ENCODE measurements at regions not wholly inside any gene's neighbourhood (a gene's known extent, or its start where the extent isn't known, plus 50 kb on each side); places are given as distances from the start of the nearest gene placed in this dataset.
"Not testable (repeated sequence)": the region's sequence is repeated elsewhere in the genome, so short reads cannot be mapped to it uniquely, and the experiment has no call there.

DNA sequence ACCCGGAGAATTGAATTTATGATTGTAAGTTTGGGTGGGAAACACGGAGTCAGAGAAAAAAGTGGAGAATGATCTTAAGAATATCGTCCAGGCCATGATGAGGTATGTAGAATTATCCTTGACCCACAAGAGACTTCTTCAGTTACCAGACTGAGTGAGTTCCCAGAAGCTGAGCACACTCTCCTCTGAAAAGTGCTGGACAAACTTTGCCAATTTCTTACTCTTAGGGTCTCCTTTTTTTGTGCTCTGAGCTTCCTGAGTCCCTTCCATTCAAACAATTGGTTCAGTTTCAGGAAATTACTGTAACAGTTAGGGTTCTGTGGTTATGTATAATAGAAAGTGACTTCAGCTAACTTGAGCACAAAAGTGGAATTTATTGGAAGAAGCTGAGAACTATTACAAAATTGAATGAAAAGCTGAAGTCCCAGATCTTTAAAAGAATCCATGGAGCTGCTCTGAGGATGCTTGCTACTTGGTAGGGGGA is 50.6 kb upstream of the EHBP1 start:
- no peak for DNase-seq

DNA sequence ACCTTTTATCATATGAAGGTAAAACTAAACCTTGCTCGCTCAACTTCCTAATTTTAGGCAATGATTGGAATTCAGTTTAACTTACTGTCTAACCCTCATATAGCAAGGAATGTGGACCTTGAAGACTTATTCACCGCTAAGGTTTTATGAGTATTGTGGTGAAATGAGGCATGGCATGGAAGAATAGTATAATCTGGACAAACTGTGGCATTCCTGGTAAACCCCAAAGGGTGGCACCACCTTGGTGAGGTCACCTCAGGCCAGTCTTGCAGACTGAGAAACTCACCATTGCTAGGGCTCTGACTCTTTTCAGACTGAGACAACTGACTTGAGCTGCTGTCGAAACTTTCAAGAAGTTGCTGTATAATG is 51.1 kb upstream of the EHBP1 start:
- DNase-seq: no peak

DNA sequence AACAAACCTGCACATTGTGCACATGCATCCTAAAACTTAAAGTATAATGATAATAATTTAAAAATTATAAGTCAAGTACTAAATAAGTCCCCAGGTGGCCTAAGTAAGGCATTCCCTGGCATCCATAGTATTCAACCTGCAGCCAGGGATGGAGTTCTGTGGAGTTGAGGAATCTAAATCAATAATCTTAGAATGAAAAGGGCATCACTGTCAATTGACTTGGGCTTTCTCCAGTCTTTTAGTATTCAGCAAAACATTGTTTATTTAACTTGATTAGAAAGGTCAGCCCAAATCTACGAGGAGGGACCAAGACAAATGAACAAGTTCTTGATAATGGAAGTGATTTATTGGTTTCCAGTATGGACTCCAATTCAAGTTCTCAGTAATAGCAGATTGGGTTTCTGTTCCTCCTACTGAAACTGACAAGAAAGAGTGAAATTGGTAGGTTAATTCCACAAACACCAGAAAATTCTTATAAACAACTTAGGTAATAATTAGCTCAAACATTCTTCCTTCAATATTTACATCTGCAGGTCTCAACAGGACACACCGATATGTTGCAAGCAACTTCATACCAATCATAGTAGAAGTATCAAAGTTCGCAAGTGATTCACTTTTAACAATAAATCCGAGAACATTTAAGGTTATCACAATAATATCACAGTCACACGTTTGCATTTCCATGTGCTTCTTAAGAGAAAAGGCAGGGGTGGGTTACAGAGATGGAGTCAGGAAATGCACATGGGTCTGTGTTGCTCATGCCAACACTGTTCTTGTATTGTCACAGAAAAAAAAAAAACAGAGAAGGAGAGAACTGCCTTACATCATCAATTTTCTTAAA is 51.7 kb upstream of the EHBP1 start:
- DNase-seq: no peak

DNA sequence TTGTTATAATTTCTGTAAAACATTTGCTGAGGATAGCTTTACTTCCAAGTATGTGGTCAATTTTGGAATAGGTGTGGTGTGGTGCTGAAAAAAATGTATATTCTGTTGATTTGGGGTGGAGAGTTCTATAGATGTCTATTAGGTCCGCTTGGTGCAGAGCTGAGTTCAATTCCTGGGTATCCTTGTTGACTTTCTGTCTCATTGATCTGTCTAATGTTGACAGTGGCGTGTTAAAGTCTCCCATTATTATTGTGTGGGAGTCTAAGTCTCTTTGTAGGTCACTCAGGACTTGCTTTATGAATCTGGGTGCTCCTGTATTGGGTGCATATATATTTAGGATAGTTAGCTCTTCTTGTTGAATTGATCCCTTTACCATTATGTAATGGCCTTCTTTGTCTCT is 56.4 kb upstream of the EHBP1 start:
- not testable (repeated sequence) for DNase-seq

DNA sequence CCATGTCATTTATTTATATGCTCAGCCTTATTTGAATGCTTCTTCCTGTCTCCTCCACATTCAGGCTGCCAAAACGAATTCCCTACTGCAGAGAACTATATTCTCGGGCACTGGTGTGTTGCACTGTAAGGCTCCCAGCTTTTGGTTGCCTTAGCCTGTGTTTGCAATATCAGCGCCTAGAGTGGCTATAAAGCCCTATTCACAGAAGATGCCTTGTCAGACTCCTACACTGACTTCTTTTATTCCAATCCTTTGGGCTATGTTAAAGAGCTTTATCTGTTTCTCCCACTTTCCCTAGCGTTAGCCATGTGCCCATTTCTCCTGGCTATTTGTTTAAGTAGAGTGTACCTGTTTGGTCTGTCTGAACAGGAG is 62.4 kb upstream of the EHBP1 start:
- no peak for DNase-seq

DNA sequence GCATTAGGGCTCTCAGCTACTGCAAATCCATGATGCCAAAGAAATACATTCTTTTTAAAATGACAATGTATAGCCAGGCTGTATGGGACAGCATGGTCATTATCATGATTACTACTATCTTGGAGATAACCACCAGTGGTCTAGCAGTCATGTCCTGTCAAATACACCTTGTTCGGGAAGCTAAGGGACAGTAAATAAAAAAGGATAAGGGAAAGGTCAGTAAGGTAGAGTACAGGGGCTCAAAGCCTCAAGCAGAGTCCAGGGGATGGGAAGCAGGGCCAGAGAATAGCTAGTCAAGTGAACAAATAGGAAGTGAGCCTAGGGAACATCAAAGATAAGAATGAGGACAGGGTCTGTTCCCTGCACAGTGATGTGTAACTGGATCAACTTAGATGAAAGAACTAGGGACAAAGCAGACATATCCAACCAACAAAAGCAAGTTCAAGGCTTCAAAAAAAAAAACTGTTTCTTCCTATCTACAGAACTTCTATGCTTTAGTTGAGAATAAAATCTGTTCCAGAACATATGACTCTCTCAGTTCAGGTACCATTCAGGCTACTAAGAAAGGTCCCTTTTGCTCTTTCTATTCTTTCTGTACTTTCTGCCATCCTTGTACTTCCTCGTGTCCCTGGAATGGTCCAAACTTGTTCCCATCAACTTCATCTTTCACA is 62.9 kb upstream of the EHBP1 start:
- DNase-seq: no peak

DNA sequence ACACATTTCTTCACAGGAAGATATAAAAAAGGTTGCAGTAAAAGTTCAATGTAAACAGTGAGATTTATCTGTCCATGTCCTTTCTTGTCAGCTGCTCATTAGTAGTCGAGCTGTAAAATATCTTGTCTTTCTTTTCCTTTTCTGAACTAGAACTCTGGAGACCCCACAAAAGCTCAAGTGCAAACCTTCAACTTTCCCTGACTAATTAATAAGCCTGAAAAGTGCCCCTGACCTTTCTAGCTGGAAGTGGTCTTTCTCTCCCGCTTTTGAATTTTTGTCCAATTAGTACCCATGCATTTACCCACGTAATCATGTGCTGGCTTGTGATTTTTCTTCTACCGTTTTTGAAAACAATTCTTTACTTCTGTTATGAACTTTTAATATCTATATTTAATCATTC is 63.6 kb upstream of the EHBP1 start:
- no peak for DNase-seq

DNA sequence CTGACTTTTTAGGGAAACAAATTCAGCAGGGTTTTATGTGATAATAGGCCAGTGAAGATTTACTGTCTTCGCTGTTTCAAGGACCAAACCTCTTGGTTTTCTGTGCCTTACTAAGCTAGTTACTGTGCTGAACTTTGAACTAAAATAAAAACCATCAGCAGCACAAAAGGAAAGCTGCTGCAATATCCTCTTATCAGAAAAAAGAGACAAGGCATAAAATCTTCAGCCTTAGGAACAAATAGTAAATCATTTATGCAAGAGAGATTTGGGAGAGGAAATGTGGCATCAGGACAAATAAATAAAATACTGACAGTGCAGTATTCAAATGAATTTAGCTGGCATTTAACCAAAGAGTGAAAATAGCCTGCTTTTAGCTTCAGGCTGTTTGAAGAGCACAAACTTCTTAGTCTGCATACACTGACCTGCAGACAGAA is 64.1 kb upstream of the EHBP1 start:
- DNase-seq: no peak

DNA sequence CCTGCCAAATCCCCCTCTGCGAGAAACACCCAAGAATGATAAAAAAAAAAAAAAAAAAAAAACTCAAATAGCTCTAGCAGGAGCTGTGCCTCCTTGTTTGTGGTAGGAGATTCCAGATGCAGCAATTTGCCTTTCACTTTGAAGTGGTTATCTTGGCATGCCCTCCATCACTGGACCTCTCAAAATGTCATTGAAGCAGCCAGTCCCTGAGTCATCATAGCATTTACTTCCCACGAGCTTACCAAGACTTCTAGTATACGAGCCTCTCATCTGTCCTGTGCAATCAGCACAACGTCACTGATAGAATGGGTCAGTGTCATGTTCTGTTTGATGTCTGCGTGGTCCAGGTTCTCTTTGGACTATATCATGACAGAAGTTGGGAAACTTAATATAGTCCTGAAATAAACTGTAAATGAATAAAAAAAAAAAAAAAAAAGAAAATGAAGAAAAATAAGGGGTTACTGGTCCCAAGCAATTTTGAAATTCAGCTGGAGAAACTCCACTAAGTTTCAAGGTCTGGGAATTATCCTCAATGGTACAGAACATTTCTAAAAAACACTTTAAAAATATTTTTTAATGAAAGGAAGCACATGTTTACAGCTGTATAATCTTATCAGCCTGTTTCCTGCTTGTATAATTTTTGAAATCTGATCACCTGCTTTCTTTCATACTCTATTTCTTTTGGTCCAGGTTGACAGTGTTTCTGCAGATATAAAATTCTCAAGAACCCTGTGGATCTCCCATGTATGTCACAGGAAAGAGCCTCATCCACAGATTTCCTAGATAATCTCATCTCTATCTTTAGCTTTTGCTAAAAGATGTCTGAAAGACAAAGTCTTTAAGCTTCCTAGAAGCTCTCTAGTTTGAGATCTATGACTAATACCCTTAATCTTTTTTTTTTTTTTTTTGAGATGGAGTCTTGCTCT is 74.1 kb upstream of the EHBP1 start:
- DNase-seq: no peak

DNA sequence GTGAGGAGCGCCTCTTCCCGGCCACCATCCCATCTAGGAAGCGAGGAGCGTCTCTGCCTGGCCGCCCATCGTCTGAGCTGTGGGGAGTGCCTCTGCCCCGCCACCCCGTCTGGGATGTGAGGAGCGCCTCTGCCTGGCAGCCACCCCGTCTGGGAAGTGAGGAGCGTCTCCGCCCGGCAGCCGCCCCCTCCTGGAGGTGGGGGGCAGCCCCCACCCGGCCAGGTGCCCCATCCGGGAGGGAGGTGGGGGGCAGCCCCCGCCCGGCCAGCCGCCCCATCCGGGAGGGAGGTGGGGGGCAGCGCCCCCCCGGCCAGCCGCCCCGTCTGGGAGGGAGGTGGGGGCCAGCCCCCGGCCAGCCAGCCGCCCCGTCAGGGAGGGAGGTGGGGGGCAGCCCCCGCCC is 75.3 kb upstream of the EHBP1 start:
- DNase-seq: not testable (repeated sequence)

DNA sequence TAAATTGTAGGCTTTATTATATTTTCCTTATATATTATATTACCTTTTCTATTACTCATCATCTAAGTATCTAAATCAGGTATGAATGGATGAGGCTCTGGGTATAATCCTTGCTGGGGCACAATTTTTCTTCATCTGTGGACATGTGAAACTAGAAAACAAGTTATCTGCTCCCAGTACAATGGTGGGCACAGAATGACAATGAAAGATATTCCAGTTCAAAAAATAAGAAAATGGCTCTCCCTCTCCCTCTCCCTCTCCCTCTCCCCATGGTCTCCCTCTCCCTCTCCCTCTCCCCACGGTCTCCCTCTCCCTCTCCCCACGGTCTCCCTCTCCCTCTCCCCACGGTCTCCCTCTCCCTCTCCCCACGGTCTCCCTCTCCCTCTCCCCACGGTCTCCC is 76.2 kb upstream of the EHBP1 start:
- not testable (repeated sequence) for DNase-seq

DNA sequence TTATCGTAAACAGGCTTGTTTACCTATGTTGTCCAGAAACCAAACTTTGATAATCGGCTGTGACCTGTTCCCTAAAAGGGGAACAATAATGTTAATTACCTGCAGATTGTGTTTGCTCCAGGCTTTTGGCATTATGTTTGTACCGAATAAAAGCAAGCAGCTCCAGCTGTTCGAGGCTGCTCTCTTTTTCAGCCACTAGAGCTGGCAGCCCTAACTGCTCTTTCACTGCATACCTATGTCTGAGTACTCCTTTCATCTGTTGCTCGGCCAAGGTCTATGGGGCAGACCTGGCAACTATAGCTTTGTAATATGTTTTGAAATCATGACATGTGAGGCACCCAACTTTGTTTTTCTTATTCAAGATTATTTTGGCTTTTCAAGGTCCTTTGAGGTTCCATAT is 77.8 kb upstream of the EHBP1 start:
- DNase-seq: no peak

DNA sequence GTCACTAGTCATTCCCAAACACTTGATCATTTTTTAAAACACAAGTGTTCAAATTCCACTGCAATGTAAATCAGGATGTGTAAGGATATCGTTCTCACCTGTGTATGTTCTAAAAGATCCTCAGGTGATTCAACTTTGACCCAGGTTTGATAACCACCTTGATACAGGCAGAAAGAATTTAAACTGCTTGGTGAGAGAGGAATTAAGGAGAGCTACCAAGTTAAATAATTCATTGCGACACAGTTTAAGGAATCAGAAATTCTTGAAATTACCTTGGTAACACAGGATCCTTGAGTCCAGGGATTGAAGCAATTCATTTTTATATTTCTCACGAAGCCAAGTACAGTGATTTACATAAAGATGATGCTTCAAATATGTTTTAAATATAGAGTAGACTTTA is 80.7 kb upstream of the EHBP1 start:
- no peak for DNase-seq

DNA sequence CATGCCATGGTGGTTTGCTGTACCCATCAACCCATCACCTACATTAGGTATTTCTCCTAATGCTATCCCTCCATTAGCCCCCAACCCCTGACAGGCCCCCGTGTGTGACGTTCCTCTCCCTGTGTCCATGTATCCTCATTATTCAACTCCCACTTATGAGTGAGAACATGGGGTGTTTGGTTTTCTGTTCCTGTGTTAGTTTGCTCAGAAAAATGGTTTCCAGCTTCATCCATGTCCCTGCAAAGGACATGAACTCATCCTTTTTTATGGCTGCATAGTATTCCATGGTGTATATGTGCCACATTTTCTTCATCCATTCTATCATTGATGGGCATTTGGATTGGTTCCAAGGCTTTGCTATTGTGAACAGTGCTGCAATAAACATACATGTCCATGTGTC is 89.0 kb upstream of the EHBP1 start:
- not testable (repeated sequence) for DNase-seq

DNA sequence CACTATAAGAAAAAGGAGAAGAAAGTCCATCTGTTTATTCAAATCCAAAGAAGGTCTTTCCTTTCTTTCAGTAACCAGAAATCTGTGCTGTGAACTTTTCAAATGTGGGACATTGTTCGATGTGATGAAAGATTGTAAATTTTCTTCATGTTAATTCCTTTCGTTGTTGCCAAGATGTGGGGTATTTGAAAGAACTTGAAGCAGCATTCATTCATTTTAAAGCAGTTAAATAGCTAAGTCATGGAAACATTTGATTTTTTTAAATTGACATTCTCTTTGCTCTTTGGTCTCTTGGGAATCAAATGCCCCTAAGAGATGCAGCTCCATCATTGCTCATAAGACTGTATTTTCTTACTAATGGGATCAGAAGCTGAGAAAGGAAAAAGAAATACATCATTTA is 93.7 kb upstream of the EHBP1 start:
- DNase-seq: no peak

DNA sequence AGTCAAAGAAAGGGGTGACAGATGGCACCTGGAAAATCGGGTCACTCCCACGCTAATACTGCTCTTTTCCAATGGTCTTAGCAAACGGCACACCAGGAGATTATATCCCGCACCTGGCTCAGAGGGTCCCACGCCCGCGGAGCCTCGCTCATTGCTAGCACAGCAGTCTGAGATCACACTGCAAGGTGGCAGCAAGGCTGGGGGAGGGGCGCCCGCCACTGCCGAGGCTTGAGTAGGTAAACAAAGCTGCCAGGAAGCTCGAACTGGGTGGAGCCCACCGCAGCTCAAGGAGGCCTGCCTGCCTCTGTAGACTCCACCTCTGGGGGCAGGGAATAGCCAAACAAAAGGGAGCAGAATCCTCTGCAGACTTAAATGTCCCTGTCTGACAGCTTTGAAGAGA is 99.5 kb upstream of the TMEM17 start:
- not testable (repeated sequence) for DNase-seq

DNA sequence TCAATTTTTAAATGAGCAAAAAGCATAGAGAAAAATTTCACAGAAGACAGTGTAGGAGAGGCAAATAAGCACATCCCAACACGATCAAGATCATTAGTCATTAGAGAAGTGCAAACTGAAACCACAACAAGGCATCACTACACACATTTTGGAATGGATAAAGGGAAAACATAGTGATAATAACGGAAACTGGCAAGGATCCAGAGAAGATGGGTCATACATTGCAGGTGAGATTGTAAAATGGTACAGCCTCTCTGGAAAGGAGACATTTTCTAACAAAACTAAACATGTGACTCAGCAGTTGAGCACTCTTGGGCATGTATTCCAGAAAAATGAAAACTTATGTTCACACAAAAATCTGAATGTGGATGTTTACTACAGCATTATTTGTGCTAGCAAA is 98.3 kb upstream of the TMEM17 start:
- no peak for DNase-seq

DNA sequence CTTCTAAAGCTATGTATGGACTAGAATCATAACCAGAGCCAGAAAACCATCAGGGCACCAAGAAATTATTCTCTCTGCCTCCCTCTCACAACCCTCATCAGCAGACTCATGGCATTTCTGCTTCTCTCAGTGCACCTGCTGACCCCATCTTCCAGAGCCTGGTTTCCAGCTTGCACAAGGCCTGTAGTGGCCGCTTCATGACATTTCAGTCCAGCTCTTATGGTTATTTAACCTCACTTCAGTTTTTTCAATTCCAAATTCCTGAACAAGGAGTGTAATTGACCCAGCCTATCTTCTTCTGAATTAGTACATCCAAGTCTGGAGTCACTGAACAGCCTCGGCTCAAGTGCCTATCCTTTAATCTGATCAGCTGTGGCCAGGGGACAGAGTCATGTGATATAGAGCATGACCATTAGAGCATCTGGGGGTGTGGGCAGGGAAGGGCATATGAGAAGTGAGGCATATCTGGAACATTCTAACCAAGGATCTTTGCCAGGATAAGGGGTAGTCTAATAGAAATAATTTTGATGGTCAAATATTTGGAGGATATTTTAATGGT is 97.2 kb upstream of the TMEM17 start:
- no peak for DNase-seq

DNA sequence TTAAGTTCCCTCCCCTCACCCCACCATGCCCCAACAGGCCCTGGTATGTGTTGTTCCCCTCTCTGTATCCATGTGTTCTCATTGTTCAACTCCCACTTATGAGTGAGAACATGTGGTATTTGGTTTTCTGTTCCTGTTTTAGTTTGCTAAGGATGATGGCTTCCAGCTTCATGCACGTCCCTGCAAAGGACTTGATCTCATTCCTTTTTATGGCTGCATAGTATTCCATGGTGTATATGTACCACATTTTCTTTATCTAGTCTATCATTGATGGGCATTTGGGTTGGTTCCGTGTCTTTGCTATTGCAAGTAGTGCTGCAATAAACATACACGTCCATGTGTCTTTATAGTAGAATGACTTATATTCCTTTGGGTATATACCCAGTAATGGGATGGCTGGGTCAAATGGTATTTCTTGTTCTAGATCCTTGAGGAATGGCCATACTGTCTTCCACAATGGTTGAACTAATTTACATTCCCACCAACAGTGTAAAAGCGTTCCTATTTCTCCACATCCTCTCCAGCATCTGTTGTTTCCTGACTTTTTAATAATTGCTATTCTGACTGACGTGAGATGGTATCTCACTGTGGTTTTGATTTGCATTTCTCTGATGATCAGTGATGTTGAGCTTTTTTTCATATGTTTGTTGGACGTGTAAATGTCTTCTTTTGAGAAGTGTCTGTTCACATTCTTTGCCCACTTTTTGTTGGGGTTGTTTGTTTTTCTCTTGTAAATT is 93.8 kb upstream of the TMEM17 start:
- not testable (repeated sequence) for DNase-seq

DNA sequence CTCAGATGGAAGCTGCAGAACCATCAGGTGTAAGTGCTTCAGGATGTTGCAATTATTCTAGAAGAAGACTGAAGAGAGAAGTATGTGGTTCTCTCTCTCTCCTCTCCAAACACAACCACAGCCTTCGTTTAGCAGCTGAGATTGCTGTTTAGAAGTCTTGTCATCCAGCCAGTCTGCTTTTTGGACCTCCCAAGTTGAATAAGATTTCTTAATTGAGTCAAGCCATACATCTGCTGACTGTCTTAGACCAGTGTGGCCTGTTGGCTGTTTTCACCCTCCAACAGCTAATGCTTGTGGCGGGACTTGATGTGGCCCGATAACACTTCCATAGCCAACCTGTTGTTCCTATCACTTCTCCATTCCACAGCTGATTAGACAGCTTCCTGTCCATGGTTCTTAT is 91.3 kb upstream of the TMEM17 start:
- no peak for DNase-seq

DNA sequence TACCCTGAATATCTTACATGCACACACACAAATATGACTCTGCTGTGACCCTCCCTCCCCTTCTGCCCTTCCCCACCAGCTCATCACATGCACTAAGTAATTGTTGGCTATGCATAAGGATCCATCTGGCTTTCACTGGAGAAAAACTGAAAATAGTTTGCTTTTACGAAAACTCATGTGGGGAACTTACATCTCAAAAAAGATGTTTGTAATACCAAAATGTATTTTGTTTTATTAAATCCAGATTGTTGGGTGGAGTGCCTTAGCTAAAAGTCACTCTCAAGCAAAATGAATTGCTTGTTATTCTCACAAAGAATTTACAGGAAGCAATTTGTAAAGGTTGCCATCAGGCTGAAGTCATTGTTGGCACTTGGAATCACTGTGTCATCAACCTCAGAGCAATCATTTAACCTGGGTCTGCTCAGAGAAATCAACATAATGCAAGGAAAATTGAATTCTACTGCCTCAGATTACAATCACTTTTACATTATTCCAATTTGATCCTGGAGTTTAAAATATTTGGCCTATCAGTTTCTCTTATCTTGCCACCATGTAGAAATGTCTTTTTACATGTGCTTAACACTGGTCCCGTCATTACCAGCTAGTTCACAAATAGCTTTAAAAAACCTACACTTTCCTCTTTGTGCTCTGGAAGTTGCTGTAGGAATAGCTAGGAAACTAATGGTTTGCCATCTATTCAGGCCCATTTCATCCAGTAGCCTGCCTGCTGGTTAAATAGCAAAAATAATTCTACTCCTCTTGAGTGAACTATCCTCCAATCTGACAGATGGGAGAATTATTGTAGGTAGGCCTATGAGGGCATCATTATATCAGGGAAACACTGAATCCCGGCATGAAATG is 90.3 kb upstream of the TMEM17 start:
- DNase-seq: peak; percentile 46

All from amniotic stem cell (primary cell).